NCI-H82 (cell line): ENCODE measurements at regions not wholly inside any gene's neighbourhood (a gene's known extent, or its start where the extent isn't known, plus 50 kb on each side); places are given as distances from the start of the nearest gene placed in this dataset.
A peak's percentile ranks its signal among the peaks of the same experiment; 100 is the strongest.

Experiments used
- DNase-seq: peaks from one replicate; lab custom pipeline; 2025; lab: John Stamatoyannopoulos, UW

GRCh38 chr2:6665093-6666045, 200.3 kb downstream of the CMPK2 start:
- DNase-seq = no peak

DNA sequence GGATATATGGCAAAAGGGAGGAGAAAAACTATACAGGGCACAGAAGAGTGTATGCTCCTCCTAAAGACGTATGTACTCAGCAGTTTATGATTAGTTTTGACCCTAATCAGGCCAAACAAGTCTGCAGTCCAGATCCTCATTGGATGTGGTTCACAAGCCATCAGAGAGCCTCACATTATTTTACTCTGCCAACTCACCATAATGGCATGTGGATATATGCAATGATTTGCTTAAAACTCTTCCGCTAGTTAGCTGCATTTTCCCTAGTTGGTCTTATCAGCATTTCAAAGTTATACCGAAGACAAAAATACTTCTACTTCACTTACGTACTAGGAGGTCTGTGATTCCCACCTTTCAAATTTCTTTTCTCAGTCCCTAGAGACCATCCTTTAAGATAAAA, 198.4 kb downstream of the CMPK2 start:
- DNase-seq = no peak

- no peak for DNase-seq
These were observed 193.8 kb downstream of the CMPK2 start for GRCh38 chr2:6671913-6672312.

GRCh38 chr2:6674381-6674780, 191.3 kb downstream of the CMPK2 start:
- no peak for DNase-seq

- no peak for DNase-seq
These were observed 189.9 kb downstream of the CMPK2 start for GRCh38 chr2:6675791-6676190.

GRCh38 chr2:6676241-6676640, 189.5 kb downstream of the CMPK2 start:
- no peak for DNase-seq

DNA sequence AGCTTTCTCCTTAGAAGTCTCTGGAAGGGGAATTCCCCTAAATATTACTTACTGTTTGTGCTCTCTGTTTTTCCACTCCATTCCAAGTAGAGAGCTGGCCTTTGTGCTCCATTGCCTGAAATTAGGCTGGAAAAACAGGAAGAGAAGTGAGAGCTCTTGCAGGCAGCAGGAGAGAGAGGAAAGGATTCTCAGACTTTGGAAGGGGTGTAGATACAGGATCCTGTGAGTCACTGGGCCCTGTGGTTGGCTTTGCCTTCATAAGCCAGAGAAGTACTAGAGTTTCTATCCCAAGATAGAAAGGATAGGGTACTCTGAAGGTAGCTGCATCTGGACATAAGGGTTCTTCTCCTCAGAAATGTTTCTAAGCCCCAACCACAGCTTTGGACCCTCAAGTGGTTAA, 188.9 kb downstream of the CMPK2 start:
- no peak for DNase-seq

DNA sequence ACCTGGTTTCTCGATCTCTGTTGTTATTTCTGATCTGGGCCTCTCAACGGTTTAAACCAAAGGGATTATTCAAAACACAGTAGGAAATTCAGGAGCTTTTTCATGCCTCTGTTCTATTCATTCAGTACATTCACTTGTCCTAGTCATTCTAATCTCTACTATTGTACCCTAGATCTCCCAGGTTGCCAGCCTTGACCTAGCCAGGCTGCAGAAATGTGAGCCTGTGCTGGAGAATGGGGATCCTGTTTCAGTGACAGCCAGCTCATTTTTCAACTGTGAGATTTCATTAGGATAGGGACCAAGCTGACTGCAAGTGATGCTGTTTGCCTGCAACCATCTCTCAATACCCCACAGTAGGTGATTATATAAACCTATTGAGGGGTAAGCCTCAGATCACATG, 186.2 kb downstream of the CMPK2 start:
- no peak for DNase-seq

DNA sequence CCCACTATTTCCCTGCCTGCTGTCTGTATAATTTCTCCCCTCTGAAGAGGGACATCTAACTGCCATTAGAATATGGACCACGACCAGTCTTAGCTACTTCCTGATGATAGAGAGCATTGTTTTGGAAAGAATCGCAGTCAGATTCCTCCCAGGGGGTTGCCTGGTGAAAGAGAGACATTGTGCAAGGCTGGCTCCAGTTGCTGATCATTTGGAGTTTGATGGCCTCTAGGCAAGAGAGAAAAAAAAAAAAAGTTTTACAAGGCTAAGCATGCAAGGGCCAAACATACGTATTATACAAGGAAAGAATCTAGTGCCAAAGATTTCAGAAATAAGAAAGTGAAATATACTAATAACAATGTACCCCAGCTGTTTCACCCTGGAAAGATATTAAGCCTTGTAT, 182.2 kb downstream of the CMPK2 start:
- DNase-seq = no peak

DNA sequence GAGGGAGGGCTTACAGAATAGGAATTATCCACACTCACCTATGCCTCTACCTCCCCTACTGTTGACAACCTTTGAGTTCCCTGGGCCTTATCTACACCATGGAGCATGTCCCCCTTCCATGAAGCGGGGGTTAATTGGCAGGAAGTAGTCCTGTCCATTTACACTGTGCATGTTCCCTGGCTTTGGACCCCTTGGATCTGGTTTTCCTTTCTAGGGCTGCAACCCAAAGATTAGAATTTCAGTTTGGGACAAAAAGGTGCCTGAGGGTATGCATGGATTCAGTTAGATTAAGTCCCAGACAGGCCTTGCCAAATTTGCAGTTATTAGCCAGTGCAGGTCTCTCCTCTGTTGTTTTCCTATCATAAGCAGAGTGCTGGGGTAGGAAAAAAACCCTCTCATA, 180.3 kb downstream of the CMPK2 start:
- DNase-seq = no peak

GRCh38 chr2:6692056-6692455, 173.7 kb downstream of the CMPK2 start:
- no peak for DNase-seq

GRCh38 chr2:6692819-6693218, 172.9 kb downstream of the CMPK2 start:
- DNase-seq = no peak

GRCh38 chr2:6694555-6694954, 171.2 kb downstream of the CMPK2 start:
- DNase-seq = no peak

- DNase-seq = peak; percentile 5
These were observed 165.4 kb downstream of the CMPK2 start for GRCh38 chr2:6700335-6700734.

DNA sequence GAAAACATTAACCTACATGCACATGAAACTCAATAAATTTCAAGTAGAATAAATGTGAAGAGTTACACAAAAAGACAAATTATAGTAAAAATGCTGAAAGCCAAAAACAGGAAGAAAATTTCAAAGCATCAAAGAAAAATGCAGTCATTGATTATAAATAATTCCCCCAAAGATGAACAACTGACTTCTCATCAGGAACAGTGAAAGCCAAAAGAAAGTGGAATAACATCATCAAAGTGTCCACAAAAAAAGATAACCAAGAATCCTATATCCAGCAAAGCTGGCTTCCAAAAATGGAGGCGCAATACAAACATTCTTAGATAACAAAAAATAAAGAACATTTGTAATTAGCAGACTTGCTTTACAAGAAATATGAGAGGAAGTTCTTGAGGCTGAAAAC, 161.6 kb downstream of the CMPK2 start:
- no peak for DNase-seq

DNA sequence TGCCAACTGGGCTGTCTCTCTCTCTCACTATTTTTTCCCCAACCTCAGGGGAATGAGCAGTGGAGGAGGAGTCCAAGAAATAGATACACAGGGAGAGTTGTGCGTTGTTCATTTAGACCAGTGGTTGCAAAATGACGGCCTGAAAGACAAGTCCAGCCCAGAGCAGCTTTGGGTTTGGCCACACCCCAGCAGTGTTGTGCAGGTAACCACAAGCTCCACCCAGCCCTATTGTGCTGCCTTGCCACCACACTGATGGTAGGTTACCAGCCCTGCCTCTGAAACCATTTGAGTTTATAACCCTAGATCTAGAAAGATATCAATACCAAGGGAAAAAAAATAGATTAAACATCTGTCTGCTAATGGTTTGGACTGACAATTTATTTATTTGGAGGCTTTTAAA, 144.3 kb downstream of the CMPK2 start:
- no peak for DNase-seq

DNA sequence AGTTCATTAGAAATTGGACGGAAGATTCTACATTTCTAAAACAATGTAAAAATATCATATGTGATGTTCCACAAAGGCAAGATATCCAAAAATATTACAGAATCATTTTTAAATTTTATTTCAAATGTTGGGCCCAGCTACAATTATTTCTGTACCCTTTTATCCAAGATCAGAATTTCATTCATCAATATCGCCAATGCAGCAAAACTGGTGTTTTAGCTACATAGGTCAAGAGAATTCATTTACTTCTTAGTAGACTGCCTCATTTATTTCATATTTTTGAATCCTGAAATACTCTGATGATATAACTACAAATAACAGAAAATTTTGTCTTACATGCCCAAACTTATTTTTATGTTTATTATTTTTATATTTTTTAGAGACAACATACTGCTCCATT, 143.1 kb downstream of the CMPK2 start:
- DNase-seq = no peak

DNA sequence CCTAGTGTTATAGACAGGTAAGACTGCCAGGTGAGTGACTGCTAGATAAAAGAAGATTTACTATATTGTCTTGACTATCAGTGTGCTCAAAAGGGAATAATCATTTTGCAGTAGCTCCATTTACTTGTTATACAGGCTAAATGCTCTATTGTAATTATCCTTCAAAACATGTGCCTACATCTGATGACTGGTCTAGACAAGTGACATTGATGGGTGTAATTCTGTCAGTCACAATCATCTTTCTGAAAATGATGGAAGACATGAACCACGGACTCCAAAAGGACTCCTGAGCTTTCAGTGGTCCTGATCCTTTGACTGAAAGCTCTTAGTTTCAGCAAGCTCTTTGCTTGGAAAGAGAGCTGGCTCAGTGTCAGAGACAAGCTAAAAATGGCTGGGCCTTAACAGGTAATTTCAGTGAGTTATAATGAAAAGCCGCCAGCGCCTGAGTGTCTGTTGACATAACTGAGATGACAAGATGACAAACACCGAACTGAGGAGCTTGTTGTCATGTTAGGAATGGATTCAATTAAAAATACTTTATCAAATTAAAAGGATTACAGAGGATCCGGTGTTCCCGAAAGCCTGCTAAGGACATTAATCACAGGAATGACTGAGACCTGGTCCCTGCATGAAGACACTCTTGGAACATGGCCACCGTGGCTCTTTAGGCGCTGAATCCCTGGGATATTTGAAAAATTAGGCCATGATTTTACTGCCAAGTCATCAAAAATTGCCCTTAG, 141.7 kb downstream of the CMPK2 start:
- peak; percentile 89 for DNase-seq

- DNase-seq = no peak
These were observed 141.0 kb downstream of the CMPK2 start for GRCh38 chr2:6724605-6725140.

- DNase-seq = no peak
These were observed 137.6 kb downstream of the CMPK2 start for GRCh38 chr2:6728156-6728555.

DNA sequence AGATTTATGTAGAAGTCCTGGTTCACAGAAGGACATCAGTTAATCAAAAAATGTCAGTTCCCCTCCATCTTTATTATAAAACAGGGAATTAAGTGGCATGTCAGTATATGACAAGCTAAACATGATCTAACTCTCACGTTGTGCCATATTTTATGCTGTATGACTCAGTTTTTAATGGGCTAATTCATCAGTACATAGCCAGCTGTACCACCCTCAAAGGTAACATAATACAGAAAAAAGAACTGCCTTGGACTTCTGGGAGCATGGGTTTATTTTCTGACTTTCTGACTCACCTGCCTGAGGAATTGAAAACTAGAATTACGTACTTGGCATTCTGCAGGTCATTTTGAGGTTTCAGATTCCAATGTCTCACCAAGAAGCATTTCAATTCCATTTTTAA, 135.7 kb downstream of the CMPK2 start:
- DNase-seq = no peak

GRCh38 chr2:6730649-6731532, 134.8 kb downstream of the CMPK2 start:
- no peak for DNase-seq
